GM19463 (cell line): ENCODE measurements at regions not wholly inside any gene's neighbourhood (a gene's known extent, or its start where the extent isn't known, plus 50 kb on each side); places are given as distances from the start of the nearest gene placed in this dataset.
"Not testable (repeated sequence)": the region's sequence is repeated elsewhere in the genome, so short reads cannot be mapped to it uniquely, and the experiment has no call there.

ENCODE experiments used
- ATAC-seq: cut with Tn5 transposase; IDR thresholded peaks from one replicate; pipeline ENCODE4 v1.9.1; 2021; ENCODE audit warnings: mild to moderate bottlenecking, moderate library complexity; ENCODE audit not compliant: unreplicated experiment

DNA sequence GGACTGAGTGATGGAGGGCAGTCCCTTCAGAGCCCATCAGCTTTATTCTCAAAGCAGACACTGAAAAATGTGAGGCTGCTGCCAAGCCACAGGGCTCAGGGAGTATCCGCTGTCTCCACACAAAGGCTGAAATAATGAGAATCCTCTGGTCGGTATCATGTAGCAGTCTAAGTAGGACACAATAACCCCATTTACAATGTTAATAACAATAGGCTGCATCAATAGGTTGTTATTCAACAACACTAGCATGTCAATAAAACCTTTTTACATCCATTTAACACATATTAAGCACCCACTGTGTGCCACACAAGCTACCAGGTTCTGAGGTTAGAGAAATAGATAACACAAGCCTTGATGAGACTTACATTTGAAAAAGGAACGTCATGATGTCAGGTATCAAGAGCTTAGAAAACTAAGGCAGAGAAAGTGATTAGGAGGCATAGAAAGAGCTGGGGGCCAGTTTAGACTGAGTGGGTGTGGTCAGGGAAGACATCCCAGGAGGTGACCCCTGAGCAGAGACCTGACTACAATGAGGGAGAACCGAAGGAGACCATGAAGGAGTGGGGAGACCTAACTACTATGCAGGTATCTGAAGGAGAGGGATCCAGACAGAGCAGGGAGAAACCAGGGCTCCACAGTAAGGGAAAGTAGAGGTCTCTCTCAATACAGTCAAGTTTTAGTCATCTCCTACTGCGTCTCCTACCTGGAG is 140.1 kb upstream of the GRIA1 start:
- ATAC-seq: no peak

GRCh38 chr5:153352685-153353219 is 137.7 kb upstream of the GRIA1 start:
- peak; percentile 88 for ATAC-seq

GRCh38 chr5:153357493-153358112 is 132.9 kb upstream of the GRIA1 start:
- ATAC-seq: no peak

DNA sequence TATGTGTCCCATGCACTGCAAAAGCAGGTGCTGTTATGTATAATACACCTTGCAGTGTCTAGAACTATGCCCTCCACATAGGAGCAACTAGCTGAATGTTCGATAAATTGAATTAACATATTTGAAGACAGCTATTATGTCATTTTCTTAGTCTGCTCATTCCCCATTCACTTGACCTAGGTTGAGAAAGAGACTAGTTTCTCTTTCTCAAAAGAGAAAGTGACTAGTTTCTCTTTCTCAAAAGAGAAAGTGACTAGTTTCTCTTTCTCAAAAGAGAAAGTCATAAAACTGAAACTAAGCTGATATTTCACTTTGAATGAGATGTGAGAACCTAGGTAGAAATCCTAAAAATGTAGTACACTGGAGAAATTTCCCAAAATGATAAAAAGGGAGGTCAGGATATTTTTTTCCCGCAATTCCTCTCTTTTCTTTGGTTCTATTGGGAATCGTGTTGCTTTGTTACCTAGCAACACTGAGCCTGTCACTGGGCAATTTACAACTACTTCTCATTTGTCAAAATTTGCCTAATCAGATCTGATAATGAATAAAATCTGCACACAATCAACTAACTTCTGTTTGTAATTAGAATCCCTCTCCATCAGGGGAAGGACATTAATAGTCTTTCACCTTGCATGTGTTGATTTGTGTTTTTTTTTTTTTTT is 132.0 kb upstream of the GRIA1 start:
- ATAC-seq: peak; percentile 80

- ATAC-seq: no peak
These were observed 129.6 kb upstream of the GRIA1 start for GRCh38 chr5:153360860-153361259.

DNA sequence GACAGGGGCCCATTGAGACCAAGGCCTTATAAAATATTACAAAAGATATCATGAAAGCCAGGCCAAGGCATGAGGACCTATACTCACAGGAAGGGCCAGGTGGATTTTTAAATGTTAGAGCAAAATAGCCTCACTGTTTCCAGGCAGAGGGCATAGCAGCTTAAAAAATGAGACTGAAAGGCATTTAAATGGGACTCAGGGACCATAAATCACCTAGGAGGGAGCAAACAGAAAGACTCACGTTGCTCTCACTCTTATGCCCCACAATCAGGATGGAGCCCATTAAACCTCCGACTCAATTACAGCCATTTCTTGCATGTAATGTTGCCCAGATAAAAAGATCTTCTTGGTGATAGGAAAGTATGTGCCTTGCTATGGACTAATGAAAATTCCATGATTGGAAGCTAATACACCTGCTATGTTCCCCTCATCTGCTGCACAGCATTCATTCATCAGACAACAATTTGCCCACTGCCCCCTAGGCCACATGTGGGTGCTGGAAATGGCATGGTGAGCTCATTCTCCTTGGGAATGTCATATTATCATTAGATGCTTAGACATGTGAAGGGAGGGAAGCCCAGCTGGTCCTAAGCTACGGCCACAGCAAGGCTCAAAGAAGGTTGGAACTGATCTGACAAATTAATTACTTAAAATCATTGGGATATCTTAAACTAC is 128.6 kb upstream of the GRIA1 start:
- no peak for ATAC-seq

- peak; percentile 77 for ATAC-seq
These were observed 124.9 kb upstream of the GRIA1 start for GRCh38 chr5:153365547-153365946.

GRCh38 chr5:153367466-153367865 is 123.0 kb upstream of the GRIA1 start:
- ATAC-seq: no peak

- no peak for ATAC-seq
These were observed 117.9 kb upstream of the GRIA1 start for GRCh38 chr5:153372425-153373129.

DNA sequence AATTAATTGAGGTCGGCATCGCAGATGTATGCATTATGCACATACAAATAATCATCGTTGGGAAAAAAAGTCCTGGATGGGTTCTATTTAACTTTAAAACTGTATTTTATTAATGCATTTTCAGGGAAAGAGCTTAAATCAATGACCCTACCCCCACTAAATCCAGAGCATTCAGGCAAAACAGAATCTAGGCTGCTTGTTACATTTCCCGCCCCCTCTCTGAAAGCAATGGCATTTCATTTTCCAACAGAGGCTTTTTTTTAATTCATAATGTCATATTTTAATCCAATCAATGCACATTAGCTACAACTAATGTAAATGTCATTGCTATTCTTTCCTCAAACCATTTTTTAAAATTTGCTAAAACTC is 117.4 kb upstream of the GRIA1 start:
- ATAC-seq: no peak

DNA sequence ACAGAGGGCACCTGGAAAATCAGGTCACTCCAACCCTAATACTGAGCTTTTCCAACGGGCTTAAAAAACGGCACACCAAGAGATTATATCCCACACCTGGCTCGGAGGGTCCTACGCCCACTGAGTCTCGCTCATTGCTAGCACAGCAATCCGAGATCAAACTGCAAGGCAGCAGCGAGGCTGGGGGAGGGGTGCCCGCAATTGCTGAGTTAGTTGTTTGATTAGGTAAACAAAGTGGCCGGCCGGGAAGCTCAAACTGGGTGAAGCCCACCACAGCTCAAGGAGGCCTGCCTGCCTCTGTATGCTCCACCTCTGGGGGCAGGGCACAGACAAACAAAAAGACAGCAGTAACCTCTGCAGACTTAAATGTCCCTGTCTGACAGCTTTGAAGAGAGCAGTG is 108.8 kb upstream of the GRIA1 start:
- ATAC-seq: not testable (repeated sequence)

DNA sequence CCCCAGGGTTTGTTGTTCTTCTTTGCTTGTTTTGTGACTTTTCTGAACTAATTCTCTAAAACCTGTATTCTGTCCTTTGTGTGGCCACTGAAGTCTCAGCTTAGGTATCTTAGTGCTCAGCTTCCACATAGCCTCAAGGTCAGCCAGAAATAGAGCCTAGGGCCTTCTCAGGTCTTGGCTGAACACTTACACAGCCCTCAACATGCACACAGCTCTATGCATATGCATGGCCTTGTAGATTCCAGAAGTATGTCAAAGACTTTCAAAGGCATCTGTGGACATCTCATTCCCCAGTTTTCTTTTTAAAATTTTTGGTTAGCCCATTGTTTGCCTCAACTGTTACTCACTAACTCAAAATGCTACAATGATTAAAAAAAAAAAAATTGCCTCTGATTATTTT is 99.9 kb upstream of the GRIA1 start:
- ATAC-seq: no peak

DNA sequence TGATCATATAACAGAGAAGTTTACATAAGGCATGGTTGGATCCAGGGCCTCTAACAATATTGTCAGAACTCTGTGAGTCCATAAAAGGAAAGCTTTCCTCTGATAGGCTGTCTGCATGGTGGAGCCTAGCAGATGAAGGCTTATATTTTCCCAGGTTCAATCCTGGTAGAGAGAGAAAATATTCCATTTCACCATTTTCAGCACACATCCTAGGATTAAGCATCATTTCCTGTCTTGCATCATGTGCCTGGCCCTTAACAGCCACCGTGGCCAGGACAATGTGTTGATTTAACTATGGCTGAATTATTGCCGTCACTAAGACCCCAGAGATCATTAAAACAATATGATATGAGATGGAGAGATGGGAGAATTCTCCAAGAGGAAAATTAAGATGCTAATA is 90.9 kb upstream of the GRIA1 start:
- no peak for ATAC-seq

DNA sequence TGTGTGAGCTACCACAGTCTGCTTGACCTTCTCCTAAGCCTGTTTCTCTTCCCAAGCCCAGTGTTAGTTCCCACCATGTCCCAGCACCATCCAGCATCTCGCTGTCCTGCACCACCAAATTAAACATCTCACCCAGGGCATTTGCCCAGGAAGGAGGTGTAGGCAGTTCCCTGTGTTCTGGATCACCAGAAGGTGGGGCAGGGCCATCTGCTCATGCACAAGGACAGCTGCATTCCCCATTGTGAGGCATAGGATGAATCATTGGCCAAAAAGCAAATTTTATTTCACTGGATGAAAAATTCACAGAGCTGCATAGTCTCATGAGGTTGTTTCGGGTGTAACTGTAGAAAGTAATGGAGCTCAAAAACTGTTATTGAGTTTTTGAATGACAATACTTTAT is 89.5 kb upstream of the GRIA1 start:
- no peak for ATAC-seq

GRCh38 chr5:153402550-153402949 is 87.9 kb upstream of the GRIA1 start:
- no peak for ATAC-seq

- ATAC-seq: no peak
These were observed 87.0 kb upstream of the GRIA1 start for GRCh38 chr5:153403470-153403869.

DNA sequence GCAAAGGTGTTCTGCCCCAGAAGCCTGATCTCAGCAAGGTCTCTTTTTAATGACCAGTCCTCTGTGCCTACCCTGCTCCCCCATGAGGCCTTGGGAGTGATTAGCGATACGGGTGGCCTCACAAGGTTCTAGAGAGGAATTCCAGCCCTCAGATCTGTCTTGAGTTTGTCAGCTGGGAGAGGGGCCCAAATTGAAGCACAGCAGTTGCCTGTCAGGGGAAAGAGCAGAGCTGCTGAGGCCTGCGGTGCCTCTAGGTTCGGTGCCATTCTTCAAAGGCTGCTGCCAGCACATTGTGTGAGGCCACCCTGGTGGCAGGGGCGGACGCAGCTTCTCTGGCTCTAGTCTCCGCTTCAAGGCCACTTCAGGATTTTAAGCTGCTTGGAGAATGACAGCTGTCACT is 85.7 kb upstream of the GRIA1 start:
- ATAC-seq: no peak

GRCh38 chr5:153421676-153422075 is 68.8 kb upstream of the GRIA1 start:
- no peak for ATAC-seq

- no peak for ATAC-seq
These were observed 64.6 kb upstream of the GRIA1 start for GRCh38 chr5:153425914-153426313.

GRCh38 chr5:153429761-153430380 is 60.6 kb upstream of the GRIA1 start:
- peak; percentile 83 for ATAC-seq
